ENCODE measurements at regions not wholly inside any gene's neighbourhood (a gene's known extent, or its start where the extent isn't known, plus 50 kb on each side); places are given as distances from the start of the nearest gene placed in this dataset.

DNA sequence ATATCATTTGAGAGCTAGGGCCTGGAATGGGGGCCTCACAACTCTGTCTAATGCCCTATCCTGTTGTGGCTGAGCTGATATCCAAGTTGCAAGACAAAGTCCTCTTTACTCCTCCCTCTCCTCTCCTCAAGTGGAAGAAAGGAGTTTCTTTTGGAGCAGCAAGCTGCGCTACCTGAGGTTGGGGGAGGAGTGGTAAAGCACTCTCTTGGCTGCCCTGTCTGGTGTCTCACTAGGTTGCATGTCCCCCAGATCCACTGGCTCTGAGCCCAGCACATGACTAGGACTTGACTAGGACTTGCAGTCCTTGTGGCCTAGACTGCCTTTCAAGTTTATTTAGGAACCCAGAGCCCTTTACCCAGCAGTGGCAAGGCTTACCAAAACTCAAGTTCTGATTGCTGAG lies 141.1 kb upstream of the SETMAR start:
- TF ChIP-seq, protein P1, sequence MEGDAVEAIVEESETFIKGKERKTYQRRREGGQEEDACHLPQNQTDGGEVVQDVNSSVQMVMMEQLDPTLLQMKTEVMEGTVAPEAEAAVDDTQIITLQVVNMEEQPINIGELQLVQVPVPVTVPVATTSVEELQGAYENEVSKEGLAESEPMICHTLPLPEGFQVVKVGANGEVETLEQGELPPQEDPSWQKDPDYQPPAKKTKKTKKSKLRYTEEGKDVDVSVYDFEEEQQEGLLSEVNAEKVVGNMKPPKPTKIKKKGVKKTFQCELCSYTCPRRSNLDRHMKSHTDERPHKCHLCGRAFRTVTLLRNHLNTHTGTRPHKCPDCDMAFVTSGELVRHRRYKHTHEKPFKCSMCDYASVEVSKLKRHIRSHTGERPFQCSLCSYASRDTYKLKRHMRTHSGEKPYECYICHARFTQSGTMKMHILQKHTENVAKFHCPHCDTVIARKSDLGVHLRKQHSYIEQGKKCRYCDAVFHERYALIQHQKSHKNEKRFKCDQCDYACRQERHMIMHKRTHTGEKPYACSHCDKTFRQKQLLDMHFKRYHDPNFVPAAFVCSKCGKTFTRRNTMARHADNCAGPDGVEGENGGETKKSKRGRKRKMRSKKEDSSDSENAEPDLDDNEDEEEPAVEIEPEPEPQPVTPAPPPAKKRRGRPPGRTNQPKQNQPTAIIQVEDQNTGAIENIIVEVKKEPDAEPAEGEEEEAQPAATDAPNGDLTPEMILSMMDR (IDR thresholded peaks at IDR 0.05), result no peak
- no peak for TF ChIP-seq POLR2A (IDR thresholded peaks at IDR 0.05)

All from esophagus squamous epithelium (tissue), 4 donors.